NCI-H2081 (cell line): ENCODE measurements at regions not wholly inside any gene's neighbourhood (a gene's known extent, or its start where the extent isn't known, plus 50 kb on each side); places are given as distances from the start of the nearest gene placed in this dataset.

Source experiments
- DNase-seq, 2 experiments: peaks; one replicate each; lab custom pipeline; 2025; lab: John Stamatoyannopoulos, UW

- DNase-seq = no peak
These were observed 58.3 kb upstream of the NEUROD6 start for GRCh38 chr7:31398815-31399214.

GRCh38 chr7:31407178-31407676, 66.7 kb upstream of the NEUROD6 start:
- DNase-seq = no peak

- peak in 1 of 2 experiments; percentile 28 for DNase-seq
These were observed 67.7 kb upstream of the NEUROD6 start for GRCh38 chr7:31408140-31408729.

- DNase-seq = no peak
These were observed 69.7 kb upstream of the NEUROD6 start for GRCh38 chr7:31410265-31410664.

GRCh38 chr7:31411416-31411815, 70.9 kb upstream of the NEUROD6 start:
- no peak for DNase-seq

GRCh38 chr7:31413766-31414165, 73.2 kb upstream of the NEUROD6 start:
- DNase-seq = no peak

- DNase-seq = peak; percentile 28 to 64
These were observed 75.9 kb upstream of the NEUROD6 start for GRCh38 chr7:31416381-31416870.

GRCh38 chr7:31418928-31419327, 78.4 kb upstream of the NEUROD6 start:
- no peak for DNase-seq

GRCh38 chr7:31419505-31420055, 79.1 kb upstream of the NEUROD6 start:
- DNase-seq = no peak

- DNase-seq = no peak
These were observed 80.4 kb upstream of the NEUROD6 start for GRCh38 chr7:31420948-31421347.

GRCh38 chr7:31421607-31422006, 81.1 kb upstream of the NEUROD6 start:
- DNase-seq = no peak

- no peak for DNase-seq
These were observed 83.5 kb upstream of the NEUROD6 start for GRCh38 chr7:31423994-31424393.

- DNase-seq = no peak
These were observed 81.7 kb upstream of the ITPRID1 start for GRCh38 chr7:31432176-31432575.

- no peak for DNase-seq
These were observed 81.0 kb upstream of the ITPRID1 start for GRCh38 chr7:31432836-31433340.

- DNase-seq = no peak
These were observed 76.5 kb upstream of the ITPRID1 start for GRCh38 chr7:31437250-31437865.

GRCh38 chr7:31439165-31439564, 74.7 kb upstream of the ITPRID1 start:
- no peak for DNase-seq

GRCh38 chr7:31440511-31440910, 73.4 kb upstream of the ITPRID1 start:
- DNase-seq = no peak

GRCh38 chr7:31442626-31443025, 71.3 kb upstream of the ITPRID1 start:
- no peak for DNase-seq

GRCh38 chr7:31443457-31443856, 70.4 kb upstream of the ITPRID1 start:
- peak; percentile 72 to 79 for DNase-seq

GRCh38 chr7:31444196-31444595, 69.7 kb upstream of the ITPRID1 start:
- DNase-seq = no peak

- no peak for DNase-seq
These were observed 68.1 kb upstream of the ITPRID1 start for GRCh38 chr7:31445686-31446355.

GRCh38 chr7:31448649-31449048, 65.2 kb upstream of the ITPRID1 start:
- DNase-seq = no peak

- no peak for DNase-seq
These were observed 58.0 kb upstream of the ITPRID1 start for GRCh38 chr7:31455844-31456243.
